GM12878 (cell line): ENCODE measurements at regions not wholly inside any gene's neighbourhood (a gene's known extent, or its start where the extent isn't known, plus 50 kb on each side); places are given as distances from the start of the nearest gene placed in this dataset.

Experiments used
- ATAC-seq: fragments of 200-7000 bp; cut with Tn5 transposase; 3 replicates; pipeline ENCODE4 v1.9.1; 2020; ENCODE audit warnings: mild to moderate bottlenecking, moderate library complexity
- BruUV-seq: library from RNA; stranded (reverse); fragments of 400-500 nt; replicated peaks from 2 replicates; lab custom pipeline; 2021; lab: Mats Ljungman, UMichigan
- CTCF ChIA-PET: fragments of 300-600 bp; sonication (Branson Sonifier 250); formaldehyde crosslinking; extraction: SDS; loops from one replicate; lab custom pipeline; 2021; ENCODE audit warnings: inconsistent platforms; lab: Yijun Ruan, JAX
- POLR2A ChIA-PET: fragments of 350-600 bp; formaldehyde crosslinking; extraction: SDS; loops from one replicate; lab custom pipeline; 2021; ENCODE audit warnings: inconsistent platforms; lab: Charles Lee
- RAD21 ChIA-PET: fragments of 300-600 bp; sonication (Branson Sonifier 250); formaldehyde crosslinking; loops from one replicate; lab custom pipeline; 2023; ENCODE audit warnings: antibody characterized with exemption; ENCODE audit not compliant: unreplicated experiment; lab: Charles Lee
- SMC1A ChIA-PET: fragments of 300-600 bp; sonication (Branson Sonifier 250); formaldehyde crosslinking; loops from one replicate; lab custom pipeline; 2023; ENCODE audit not compliant: unreplicated experiment, uncharacterized antibody; lab: Charles Lee
- DNase-seq: peaks from one replicate; pipeline ENCODE4 v3.0.0-alpha.2; 2011; ENCODE audit warnings: low read depth, low spot score
- FAIRE-seq: peaks from 3 replicates; lab custom pipeline; 2011; peaks lifted over from hg19 to GRCh38; lab: Jason Lieb, UNC
- H2AFZ ChIP-seq: 2 replicates; pipeline ENCODE4 v1.6.0; 2011; ENCODE audit warnings: low read depth, low read length, control low read depth; ENCODE audit not compliant: control insufficient read depth
- H3K27ac ChIP-seq: 2 replicates; pipeline ENCODE4 v1.5.1; 2011; ENCODE audit warnings: control low read depth; ENCODE audit not compliant: control insufficient read depth, insufficient read depth
- H3K27me3 ChIP-seq, 2 experiments: replicated peaks in 1 of 2; 2 replicates each; pipeline versions ENCODE4 v1.6.0 to v1.6.1; 2011; ENCODE audit warnings: low read length in 1 of 2; ENCODE audit not compliant: control insufficient read depth in 2 of 2, insufficient read depth in 2 of 2
- H3K36me3 ChIP-seq, 2 experiments: 2 replicates each; pipeline ENCODE4 v1.5.1; 2011; ENCODE audit warnings: low read length in 1 of 2; ENCODE audit not compliant: control insufficient read depth in 2 of 2, insufficient read depth in 2 of 2
- H3K4me1 ChIP-seq: 2 replicates; pipeline ENCODE4 v1.6.1; 2011; ENCODE audit warnings: mild to moderate bottlenecking, low read length, moderate library complexity, mixed read lengths; ENCODE audit not compliant: control insufficient read depth, insufficient read depth
- H3K4me2 ChIP-seq: 2 replicates; pipeline ENCODE4 v1.6.0; 2011; ENCODE audit warnings: control low read depth; ENCODE audit not compliant: control insufficient read depth, insufficient read depth
- H3K4me3 ChIP-seq: fragments of 200-600 bp; sonication (generic); 2 replicates; pipeline ENCODE4 v1.5.1; 2016
- H3K79me2 ChIP-seq: 2 replicates; pipeline ENCODE4 v1.6.0; 2011; ENCODE audit warnings: low read length; ENCODE audit not compliant: control insufficient read depth, insufficient read depth
- H3K9ac ChIP-seq: 2 replicates; pipeline ENCODE4 v1.8.0; 2011; ENCODE audit warnings: low read length, control low read depth, mixed read lengths; ENCODE audit not compliant: control insufficient read depth, insufficient read depth
- H3K9me3 ChIP-seq: replicated peaks from 3 replicates; pipeline ENCODE4 v1.5.1; 2011; ENCODE audit warnings: mild to moderate bottlenecking, low read length; ENCODE audit not compliant: control insufficient read depth, insufficient read depth
- H4K20me1 ChIP-seq: 2 replicates; pipeline ENCODE4 v1.6.0; 2011; ENCODE audit not compliant: control insufficient read depth, insufficient read depth
- BHLHE40 ChIP-seq, 2 experiments: fragments of 450-650 bp in 1 of 2; IDR thresholded peaks; 2 replicates each; pipeline ENCODE4 v1.6.1; 2011 to 2017; ENCODE audit warnings: low read depth in 2 of 2, borderline replicate concordance in 1 of 2, improper control_type of control experiment in 1 of 2, low read length in 1 of 2, mild to moderate bottlenecking in 1 of 2
- EED ChIP-seq: sonication (generic); IDR thresholded peaks from 2 replicates; pipeline ENCODE4 v1.6.1; 2016; ENCODE audit warnings: antibody characterized with exemption, low read depth
- ETV6 ChIP-seq, 2 experiments: fragments of 450-650 bp in 1 of 2; IDR thresholded peaks in 1 of 2; conservative IDR thresholded peaks in 1 of 2; 2 replicates each; pipeline ENCODE4 v1.6.1; 2014; ENCODE audit warnings: antibody characterized with exemption in 1 of 2, borderline replicate concordance in 1 of 2, low read depth in 1 of 2, mild to moderate bottlenecking in 1 of 2, moderate library complexity in 1 of 2
- FOXK2 ChIP-seq: fragments of 450-650 bp; IDR thresholded peaks from 2 replicates; pipeline ENCODE4 v1.6.1; 2017; ENCODE audit warnings: mild to moderate bottlenecking, moderate library complexity
- IKZF1 ChIP-seq: fragments of 450-650 bp; conservative IDR thresholded peaks from 2 replicates; pipeline ENCODE4 v1.6.1; 2017; ENCODE audit warnings: antibody characterized with exemption, mild to moderate bottlenecking
- SIN3A ChIP-seq: IDR thresholded peaks from 2 replicates; pipeline ENCODE4 v1.6.1; 2012; ENCODE audit warnings: low read depth, low read length, improper control_type of control experiment
- SP1 ChIP-seq: IDR thresholded peaks from one replicate; pipeline ENCODE4 v1.6.1; 2011; ENCODE audit warnings: low read depth, low read length
- WGBS: methylation state at CpG from one replicate; pipeline ENCODE4 v1.1.6; 2016; ENCODE audit warnings: low lambda C conversion rate; ENCODE audit not compliant: insufficient replicate concordance, insufficient coverage; ENCODE audit errors: missing lambda C conversion rate; 5-methylcytosine and 5-hydroxymethylcytosine counted together
- in situ Hi-C: fragments of 300-500 bp; cut with MboI; formaldehyde crosslinking; loops from 9 replicates; pipeline ENCODE4 v1.14.3; 2018; ENCODE audit warnings: mixed read lengths
- intact Hi-C: fragments of 100-400 bp; cut with micrococcal nuclease; formaldehyde crosslinking; loops from one replicate; pipeline ENCODE4 v1.14.2; 2022; ENCODE audit not compliant: unreplicated experiment
- TF ChIP-seq, protein P1 (sequence below): IDR thresholded peaks from 2 replicates; pipeline ENCODE4 v1.6.1; 2012; ENCODE audit warnings: low read length, inconsistent platforms
- TF ChIP-seq, protein P2 (sequence below): fragments of 450-650 bp; IDR thresholded peaks from 2 replicates; pipeline ENCODE4 v1.6.1; 2017; ENCODE audit warnings: borderline replicate concordance
- TF ChIP-seq, protein P3 (sequence below): IDR thresholded peaks from 2 replicates; pipeline ENCODE4 v1.6.1; 2011; ENCODE audit warnings: borderline replicate concordance, low read depth, mild to moderate bottlenecking, moderate library complexity, mixed read lengths, low read length; ENCODE audit not compliant: insufficient read depth; ENCODE audit errors: extremely low read length
- TF ChIP-seq, protein P4 (sequence below): IDR thresholded peaks from 2 replicates; pipeline ENCODE4 v1.6.1; 2012; ENCODE audit warnings: low read depth, low read length, improper control_type of control experiment

DNA sequence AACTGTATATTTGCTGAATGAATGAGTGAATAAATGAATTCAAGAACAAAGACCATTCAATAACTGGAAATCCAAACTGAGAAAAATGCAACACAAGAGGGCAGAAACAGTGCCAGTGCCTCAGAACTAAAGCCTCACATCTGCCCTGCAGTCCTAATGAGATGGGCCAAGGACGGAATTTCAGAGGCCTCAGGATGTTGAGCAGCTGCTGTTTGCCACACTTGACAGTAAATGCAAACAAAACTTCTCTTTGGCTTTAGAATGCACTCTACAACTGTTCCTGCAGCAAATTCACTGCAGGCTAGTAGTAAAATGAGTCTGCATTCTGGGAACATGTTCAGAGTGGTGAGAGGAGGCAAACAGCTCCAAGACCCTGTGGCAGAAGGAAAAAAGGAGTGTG lies 177.6 kb upstream of the LRFN2 start:
- in situ Hi-C loops: no loop called here
- RAD21 ChIA-PET: no interaction called here

More for the DNA sequence above, 177.6 kb upstream of the LRFN2 start:
- DNase-seq: no peak
- no peak for FAIRE-seq
- intact Hi-C loops: no loop called here
- POLR2A ChIA-PET: no interaction called here
- H3K79me2 ChIP-seq: no peaks in the 10 kb centered on the region
- H3K4me1 ChIP-seq: no peaks in the 10 kb centered on the region
- no peak overlapping the region for H3K4me2 ChIP-seq
- H3K9me3 ChIP-seq: no peaks in the 10 kb centered on the region
- no peak for ATAC-seq
- CTCF ChIA-PET: no interaction called here
- peaks cover 0 to 1% of the 10 kb centered on the region in 2 experiments; a peak in 2 of 4 replicates for H3K27me3 ChIP-seq
- SMC1A ChIA-PET: no interaction called here
- no peak overlapping the region for H3K27ac ChIP-seq
- no peak overlapping the region for H3K9ac ChIP-seq
- BruUV-seq: no TSS peak
- TF ChIP-seq FOXK2 (no peak), SP1 (no peak), IKZF1 (no peak), EED (no peak), ETV6 (conservative IDR thresholded peaks at IDR 0.05 in 1 of 2, IDR thresholded peaks at IDR 0.05 in 1 of 2; ENCODE audit: borderline replicate concordance in 1 of 2, low read depth in 1 of 2) (no peak), SIN3A (no peak), BHLHE40 (IDR thresholded peaks at IDR 0.05; ENCODE audit: borderline replicate concordance in 1 of 2, low read depth in 2 of 2, low read length in 1 of 2) (no peak)
- TF ChIP-seq, protein P1, sequence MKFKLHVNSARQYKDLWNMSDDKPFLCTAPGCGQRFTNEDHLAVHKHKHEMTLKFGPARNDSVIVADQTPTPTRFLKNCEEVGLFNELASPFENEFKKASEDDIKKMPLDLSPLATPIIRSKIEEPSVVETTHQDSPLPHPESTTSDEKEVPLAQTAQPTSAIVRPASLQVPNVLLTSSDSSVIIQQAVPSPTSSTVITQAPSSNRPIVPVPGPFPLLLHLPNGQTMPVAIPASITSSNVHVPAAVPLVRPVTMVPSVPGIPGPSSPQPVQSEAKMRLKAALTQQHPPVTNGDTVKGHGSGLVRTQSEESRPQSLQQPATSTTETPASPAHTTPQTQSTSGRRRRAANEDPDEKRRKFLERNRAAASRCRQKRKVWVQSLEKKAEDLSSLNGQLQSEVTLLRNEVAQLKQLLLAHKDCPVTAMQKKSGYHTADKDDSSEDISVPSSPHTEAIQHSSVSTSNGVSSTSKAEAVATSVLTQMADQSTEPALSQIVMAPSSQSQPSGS: no peak
- TF ChIP-seq, protein P2, sequence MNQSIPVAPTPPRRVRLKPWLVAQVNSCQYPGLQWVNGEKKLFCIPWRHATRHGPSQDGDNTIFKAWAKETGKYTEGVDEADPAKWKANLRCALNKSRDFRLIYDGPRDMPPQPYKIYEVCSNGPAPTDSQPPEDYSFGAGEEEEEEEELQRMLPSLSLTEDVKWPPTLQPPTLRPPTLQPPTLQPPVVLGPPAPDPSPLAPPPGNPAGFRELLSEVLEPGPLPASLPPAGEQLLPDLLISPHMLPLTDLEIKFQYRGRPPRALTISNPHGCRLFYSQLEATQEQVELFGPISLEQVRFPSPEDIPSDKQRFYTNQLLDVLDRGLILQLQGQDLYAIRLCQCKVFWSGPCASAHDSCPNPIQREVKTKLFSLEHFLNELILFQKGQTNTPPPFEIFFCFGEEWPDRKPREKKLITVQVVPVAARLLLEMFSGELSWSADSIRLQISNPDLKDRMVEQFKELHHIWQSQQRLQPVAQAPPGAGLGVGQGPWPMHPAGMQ: no peak
- TF ChIP-seq, protein P3, sequence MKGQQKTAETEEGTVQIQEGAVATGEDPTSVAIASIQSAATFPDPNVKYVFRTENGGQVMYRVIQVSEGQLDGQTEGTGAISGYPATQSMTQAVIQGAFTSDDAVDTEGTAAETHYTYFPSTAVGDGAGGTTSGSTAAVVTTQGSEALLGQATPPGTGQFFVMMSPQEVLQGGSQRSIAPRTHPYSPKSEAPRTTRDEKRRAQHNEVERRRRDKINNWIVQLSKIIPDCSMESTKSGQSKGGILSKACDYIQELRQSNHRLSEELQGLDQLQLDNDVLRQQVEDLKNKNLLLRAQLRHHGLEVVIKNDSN: no peak
- TF ChIP-seq, protein P4, sequence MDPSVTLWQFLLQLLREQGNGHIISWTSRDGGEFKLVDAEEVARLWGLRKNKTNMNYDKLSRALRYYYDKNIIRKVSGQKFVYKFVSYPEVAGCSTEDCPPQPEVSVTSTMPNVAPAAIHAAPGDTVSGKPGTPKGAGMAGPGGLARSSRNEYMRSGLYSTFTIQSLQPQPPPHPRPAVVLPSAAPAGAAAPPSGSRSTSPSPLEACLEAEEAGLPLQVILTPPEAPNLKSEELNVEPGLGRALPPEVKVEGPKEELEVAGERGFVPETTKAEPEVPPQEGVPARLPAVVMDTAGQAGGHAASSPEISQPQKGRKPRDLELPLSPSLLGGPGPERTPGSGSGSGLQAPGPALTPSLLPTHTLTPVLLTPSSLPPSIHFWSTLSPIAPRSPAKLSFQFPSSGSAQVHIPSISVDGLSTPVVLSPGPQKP: no peak
- H4K20me1 ChIP-seq: no peaks in the 10 kb centered on the region
- no peak overlapping the region for H3K4me3 ChIP-seq
- no peak overlapping the region for H2AFZ ChIP-seq
- no peaks in the 10 kb centered on the region for H3K36me3 ChIP-seq
- 0% methylated on average over 1 of the region's 1 CpG for WGBS
